H9 (cell line): ENCODE measurements at regions not wholly inside any gene's neighbourhood (a gene's known extent, or its start where the extent isn't known, plus 50 kb on each side); places are given as distances from the start of the nearest gene placed in this dataset.

Experiments
- DNase-seq: peaks from one replicate; pipeline ENCODE4 v3.0.0-alpha.2; 2017
- H2AFZ ChIP-seq: one replicate; pipeline ENCODE4 v1.6.1; 2013; ENCODE audit warnings: mild to moderate bottlenecking, low read length, control low read depth, moderate library complexity
- H2AK5ac ChIP-seq: 2 replicates; pipeline ENCODE4 v1.6.1; 2013; ENCODE audit warnings: low read length, control low read depth, mixed read lengths; ENCODE audit not compliant: insufficient read length
- H2BK120ac ChIP-seq: one replicate; pipeline ENCODE4 v1.6.1; 2013; ENCODE audit warnings: low read depth, mild to moderate bottlenecking, low read length, control low read depth, inconsistent platforms; ENCODE audit not compliant: poor library complexity, severe bottlenecking
- H2BK12ac ChIP-seq: 2 replicates; pipeline ENCODE4 v1.6.1; 2013; ENCODE audit warnings: low read length, control low read depth, mixed read lengths, low read depth; ENCODE audit not compliant: insufficient read length
- H2BK15ac ChIP-seq: 2 replicates; pipeline ENCODE4 v1.6.1; 2013; ENCODE audit warnings: low read depth, low read length, control low read depth
- H2BK20ac ChIP-seq: one replicate; pipeline ENCODE4 v1.6.1; 2013; ENCODE audit warnings: low read depth, mild to moderate bottlenecking, low read length, control low read depth, inconsistent platforms; ENCODE audit not compliant: poor library complexity, severe bottlenecking
- H2BK5ac ChIP-seq: 2 replicates; pipeline ENCODE4 v1.6.1; 2013; ENCODE audit warnings: low read length, control low read depth, mixed read lengths; ENCODE audit not compliant: insufficient read length
- H3K14ac ChIP-seq: 2 replicates; pipeline ENCODE4 v1.6.1; 2013; ENCODE audit warnings: low read length, control low read depth; ENCODE audit not compliant: insufficient read depth
- H3K18ac ChIP-seq: 2 replicates; pipeline ENCODE4 v1.6.1; 2013; ENCODE audit warnings: low read depth, mild to moderate bottlenecking, mixed read lengths, low read length, control low read depth; ENCODE audit not compliant: insufficient read length
- H3K23ac ChIP-seq: 2 replicates; pipeline ENCODE4 v1.6.1; 2013; ENCODE audit warnings: low read length, control low read depth, mixed read lengths, low read depth; ENCODE audit not compliant: insufficient read length
- H3K23me2 ChIP-seq: 2 replicates; pipeline ENCODE4 v1.6.1; 2013; ENCODE audit warnings: low read depth, mild to moderate bottlenecking, mixed read lengths, low read length, control low read depth; ENCODE audit not compliant: insufficient read length, poor library complexity, severe bottlenecking
- H3K27ac ChIP-seq: 2 replicates; pipeline ENCODE4 v1.5.1; 2013; ENCODE audit warnings: low read length, control low read depth, mixed read lengths, low read depth; ENCODE audit not compliant: insufficient read length
- H3K27me3 ChIP-seq: 2 replicates; pipeline ENCODE4 v1.6.1; 2013; ENCODE audit warnings: low read length, control low read depth, inconsistent platforms; ENCODE audit not compliant: insufficient read depth
- H3K4ac ChIP-seq: 2 replicates; pipeline ENCODE4 v1.6.1; 2013; ENCODE audit warnings: low read depth, mild to moderate bottlenecking, control low read depth, inconsistent platforms, low read length, moderate library complexity
- H3K4me1 ChIP-seq: 2 replicates; pipeline ENCODE4 v1.6.1; 2013; ENCODE audit warnings: low read length, control low read depth, inconsistent platforms; ENCODE audit not compliant: insufficient read depth
- H3K4me2 ChIP-seq: 2 replicates; pipeline ENCODE4 v1.6.1; 2013; ENCODE audit warnings: low read length, control low read depth, mixed read lengths; ENCODE audit not compliant: insufficient read length, insufficient read depth
- H3K56ac ChIP-seq: 2 replicates; pipeline ENCODE4 v1.6.1; 2013; ENCODE audit warnings: low read depth, mild to moderate bottlenecking, mixed read lengths, low read length, control low read depth; ENCODE audit not compliant: insufficient read length
- H3K79me1 ChIP-seq: 2 replicates; pipeline ENCODE4 v1.6.1; 2013; ENCODE audit warnings: low read depth, mild to moderate bottlenecking, moderate library complexity, low read length, control low read depth, inconsistent platforms; ENCODE audit not compliant: insufficient read depth, poor library complexity, severe bottlenecking
- H3K79me2 ChIP-seq: 2 replicates; pipeline ENCODE4 v1.6.1; 2013; ENCODE audit warnings: low read length, control low read depth, inconsistent platforms; ENCODE audit not compliant: insufficient read depth
- H3K9ac ChIP-seq: 2 replicates; pipeline ENCODE4 v1.6.1; 2013; ENCODE audit warnings: low read length, control low read depth, mixed read lengths; ENCODE audit not compliant: insufficient read length; ENCODE audit errors: extremely low read depth
- H3K9me3 ChIP-seq: one replicate; pipeline ENCODE4 v1.6.1; 2013; ENCODE audit warnings: low read depth, low read length, inconsistent platforms; ENCODE audit not compliant: control insufficient read depth
- H3T11ph ChIP-seq: one replicate; pipeline ENCODE4 v1.6.1; 2013; ENCODE audit warnings: mild to moderate bottlenecking, low read length, control low read depth, inconsistent platforms
- H4K20me1 ChIP-seq: one replicate; pipeline ENCODE4 v1.6.1; 2013; ENCODE audit not compliant: control insufficient read depth, insufficient read length, insufficient read depth
- H4K5ac ChIP-seq: 2 replicates; pipeline ENCODE4 v1.6.1; 2013; ENCODE audit warnings: low read depth, mild to moderate bottlenecking, mixed read lengths, low read length, control low read depth; ENCODE audit not compliant: insufficient read length
- H4K8ac ChIP-seq: replicated peaks from 2 replicates; pipeline ENCODE4 v1.6.1; 2013; ENCODE audit warnings: low read length, control low read depth, mixed read lengths, low read depth; ENCODE audit not compliant: insufficient read length
- H4K91ac ChIP-seq: 2 replicates; pipeline ENCODE4 v1.6.1; 2013; ENCODE audit warnings: low read depth, mild to moderate bottlenecking, moderate library complexity, mixed read lengths, low read length, control low read depth; ENCODE audit not compliant: insufficient read length
- H3K27ac Mint-ChIP-seq, 3 experiments: 2 replicates in 2 of 3; 3 replicates in 1 of 3; pipeline ENCODE4 v1.8.0; 2020 to 2021; ENCODE audit warnings: mixed read lengths in 3 of 3, mild to moderate bottlenecking in 1 of 3, moderate library complexity in 1 of 3
- H3K27me3 Mint-ChIP-seq: 2 replicates; pipeline ENCODE4 v1.8.0; 2021; ENCODE audit warnings: low read depth, mild to moderate bottlenecking, moderate library complexity, mixed read lengths
- H3K36me3 Mint-ChIP-seq, 3 experiments: 2 replicates in 2 of 3; 3 replicates in 1 of 3; pipeline ENCODE4 v1.8.0; 2020 to 2021; ENCODE audit warnings: low read depth in 3 of 3, mixed read lengths in 3 of 3; ENCODE audit not compliant: insufficient read depth in 1 of 3
- H3K4me1 Mint-ChIP-seq, 2 experiments: 2 replicates each; pipeline ENCODE4 v1.8.0; 2020; ENCODE audit warnings: mixed read lengths in 2 of 2
- H3K4me3 Mint-ChIP-seq, 2 experiments: 2 replicates in 1 of 2; 3 replicates in 1 of 2; pipeline ENCODE4 v1.8.0; 2020 to 2021; ENCODE audit warnings: mild to moderate bottlenecking in 2 of 2, mixed read lengths in 2 of 2, moderate library complexity in 1 of 2
- H3K9me3 Mint-ChIP-seq, 2 experiments: 2 replicates in 1 of 2; 3 replicates in 1 of 2; pipeline ENCODE4 v1.8.0; 2020; ENCODE audit warnings: mild to moderate bottlenecking in 2 of 2, mixed read lengths in 2 of 2, moderate library complexity in 1 of 2
- CTCF ChIP-seq: fragments of 200-600 bp; sonication (generic); conservative IDR thresholded peaks from 3 replicates; pipeline ENCODE4 v1.8.0; 2021; ENCODE audit warnings: antibody characterized with exemption, mild to moderate bottlenecking
- WGBS: extraction: QIAGEN DNeasy Blood & Tissue Kit; methylation state at CpG from one replicate; pipeline ENCODE4 v1.1.7; 2013; ENCODE audit warnings: missing lambda C conversion rate, low lambda C conversion rate, mixed read lengths; ENCODE audit not compliant: insufficient read length; ENCODE audit errors: extremely low coverage; 5-methylcytosine and 5-hydroxymethylcytosine counted together

GRCh38 chr6:105639124-105639523, 236.2 kb upstream of the PREP start:
- no peaks in the 10 kb centered on the region for H3K23me2 ChIP-seq
- no peak overlapping the region for H3K4ac ChIP-seq
- H3K56ac ChIP-seq, result no peak overlapping the region
- H2BK12ac ChIP-seq, result no peak overlapping the region
- no peak overlapping the region for H2BK120ac ChIP-seq
- TF ChIP-seq CTCF, result no peak
- DNase-seq, result no peak
- H3K4me1 ChIP-seq, result no peaks in the 10 kb centered on the region
- no peaks in the 10 kb centered on the region for H4K20me1 ChIP-seq
- H2BK20ac ChIP-seq, result no peak overlapping the region
- no peaks in the 10 kb centered on the region for H3K27me3 Mint-ChIP-seq
- no peak overlapping the region for H3K27ac Mint-ChIP-seq
- H4K5ac ChIP-seq, result no peak overlapping the region
- no peak overlapping the region for H4K8ac ChIP-seq
- no peak overlapping the region for H2BK5ac ChIP-seq
- no peak overlapping the region for H3K4me2 ChIP-seq
- no peaks in the 10 kb centered on the region for H3K79me1 ChIP-seq
- no peak overlapping the region for H3K27ac ChIP-seq
- no peak overlapping the region for H2BK15ac ChIP-seq
- peaks cover 2 to 4% of the 10 kb centered on the region in 2 experiments; a peak in 2 of 4 replicates for H3K4me1 Mint-ChIP-seq
- no peaks in the 10 kb centered on the region for H3K79me2 ChIP-seq
- no peak overlapping the region for H3K4me3 Mint-ChIP-seq
- H2AK5ac ChIP-seq, result no peak overlapping the region
- H3K9me3 Mint-ChIP-seq, result no peaks in the 10 kb centered on the region
- no CpG with 5 or more reads among the region's 2 CpGs for whole genome bisulfite sequencing
- no peaks in the 10 kb centered on the region for H3K27me3 ChIP-seq
- no peaks in the 10 kb centered on the region for H3K36me3 Mint-ChIP-seq
- H3K23ac ChIP-seq, result no peak overlapping the region
- H3T11ph ChIP-seq, result no peak overlapping the region
- H4K91ac ChIP-seq, result no peak overlapping the region
- no peak overlapping the region for H2AFZ ChIP-seq
- no peaks in the 10 kb centered on the region for H3K9me3 ChIP-seq
- H3K14ac ChIP-seq, result no peak overlapping the region
- H3K18ac ChIP-seq, result no peak overlapping the region
- no peak overlapping the region for H3K9ac ChIP-seq
